ENCODE measurements at regions not wholly inside any gene's neighbourhood (a gene's known extent, or its start where the extent isn't known, plus 50 kb on each side); places are given as distances from the start of the nearest gene placed in this dataset.

- H3K4me3 ChIP-seq (ENCODE audit: low read depth, low read length): no peak overlapping the region
- no peak for DNase-seq (ENCODE audit: low read depth)
- TF ChIP-seq, protein P1, sequence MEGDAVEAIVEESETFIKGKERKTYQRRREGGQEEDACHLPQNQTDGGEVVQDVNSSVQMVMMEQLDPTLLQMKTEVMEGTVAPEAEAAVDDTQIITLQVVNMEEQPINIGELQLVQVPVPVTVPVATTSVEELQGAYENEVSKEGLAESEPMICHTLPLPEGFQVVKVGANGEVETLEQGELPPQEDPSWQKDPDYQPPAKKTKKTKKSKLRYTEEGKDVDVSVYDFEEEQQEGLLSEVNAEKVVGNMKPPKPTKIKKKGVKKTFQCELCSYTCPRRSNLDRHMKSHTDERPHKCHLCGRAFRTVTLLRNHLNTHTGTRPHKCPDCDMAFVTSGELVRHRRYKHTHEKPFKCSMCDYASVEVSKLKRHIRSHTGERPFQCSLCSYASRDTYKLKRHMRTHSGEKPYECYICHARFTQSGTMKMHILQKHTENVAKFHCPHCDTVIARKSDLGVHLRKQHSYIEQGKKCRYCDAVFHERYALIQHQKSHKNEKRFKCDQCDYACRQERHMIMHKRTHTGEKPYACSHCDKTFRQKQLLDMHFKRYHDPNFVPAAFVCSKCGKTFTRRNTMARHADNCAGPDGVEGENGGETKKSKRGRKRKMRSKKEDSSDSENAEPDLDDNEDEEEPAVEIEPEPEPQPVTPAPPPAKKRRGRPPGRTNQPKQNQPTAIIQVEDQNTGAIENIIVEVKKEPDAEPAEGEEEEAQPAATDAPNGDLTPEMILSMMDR (IDR thresholded peaks at IDR 0.05; ENCODE audit: control insufficient read depth, extremely low read depth, insufficient read depth): no peak
These were observed 308.9 kb downstream of the RWDD3 start for GRCh38 chr1:95542936-95543335.

GRCh38 chr1:95547005-95547404 is 313.0 kb downstream of the RWDD3 start:
- H3K4me3 ChIP-seq (ENCODE audit: low read depth, low read length): no peak overlapping the region
- no peak for DNase-seq (ENCODE audit: low read depth)
- TF ChIP-seq, protein P1 (IDR thresholded peaks at IDR 0.05; ENCODE audit: control insufficient read depth, extremely low read depth, insufficient read depth): no peak

DNA sequence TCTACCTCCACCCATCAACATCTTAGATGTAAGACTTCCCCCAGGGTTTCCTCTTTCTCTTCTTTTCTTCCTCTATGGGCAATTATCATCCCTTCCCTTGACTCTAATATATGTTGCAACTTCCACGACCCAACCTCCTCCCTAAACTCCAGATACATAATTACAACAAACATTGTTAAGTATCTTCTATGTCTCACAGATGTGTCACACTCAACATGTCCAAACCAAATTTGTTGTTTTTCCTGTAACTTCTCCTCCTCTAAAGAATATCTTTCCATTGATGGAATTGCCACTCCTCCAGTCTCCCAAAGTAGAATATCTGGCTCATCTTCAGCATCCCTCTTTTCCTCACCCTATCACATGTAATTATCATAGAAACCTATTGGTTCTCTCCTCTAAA is 314.2 kb downstream of the RWDD3 start:
- TF ChIP-seq, protein P1 (IDR thresholded peaks at IDR 0.05; ENCODE audit: control insufficient read depth, extremely low read depth, insufficient read depth): no peak
- DNase-seq (ENCODE audit: low read depth): no peak
- H3K4me3 ChIP-seq (ENCODE audit: low read depth, low read length): no peak overlapping the region

DNA sequence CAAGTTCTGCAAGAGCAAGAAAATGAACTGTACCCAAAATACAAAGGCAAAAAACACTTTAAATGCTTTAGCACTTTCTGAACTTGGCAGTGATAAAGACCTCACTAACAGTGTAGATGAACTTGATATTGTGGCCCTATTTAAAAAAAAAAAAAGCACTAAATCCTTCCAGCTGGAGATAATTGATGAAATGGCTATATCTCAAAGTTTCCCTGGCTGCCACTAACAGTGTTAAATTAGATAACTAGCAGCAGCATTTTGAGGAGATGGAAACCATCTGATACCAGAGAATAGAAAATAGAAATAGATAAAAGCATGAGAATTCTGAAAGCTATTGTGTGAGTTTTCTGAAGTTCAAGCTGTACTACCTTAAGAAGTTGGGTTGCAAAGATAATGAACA is 317.2 kb downstream of the RWDD3 start:
- TF ChIP-seq, protein P1 (IDR thresholded peaks at IDR 0.05; ENCODE audit: control insufficient read depth, extremely low read depth, insufficient read depth): no peak
- H3K4me3 ChIP-seq (ENCODE audit: low read depth, low read length): no peak overlapping the region
- DNase-seq (ENCODE audit: low read depth): no peak

DNA sequence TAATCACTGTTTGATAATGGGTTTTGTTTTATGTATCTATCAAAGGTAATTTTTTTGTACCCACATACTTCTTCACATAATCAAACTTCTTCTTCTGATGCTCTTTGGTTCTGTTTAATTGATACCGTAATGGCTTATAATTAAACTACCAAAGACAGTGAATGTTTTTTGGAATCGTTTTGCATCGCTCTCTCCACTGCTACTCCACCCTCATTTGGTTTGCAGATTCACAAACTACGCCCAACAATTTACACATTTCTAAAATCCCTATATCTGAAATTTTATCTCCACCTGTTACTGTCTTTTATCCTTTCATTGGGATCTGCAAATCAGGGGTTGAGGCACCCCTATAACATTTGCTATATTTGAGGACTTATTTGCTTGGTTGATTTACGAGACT is 319.6 kb downstream of the RWDD3 start:
- DNase-seq (ENCODE audit: low read depth): no peak
- no peak overlapping the region for H3K4me3 ChIP-seq (ENCODE audit: low read depth, low read length)
- TF ChIP-seq, protein P1 (IDR thresholded peaks at IDR 0.05; ENCODE audit: control insufficient read depth, extremely low read depth, insufficient read depth): no peak

GRCh38 chr1:95554408-95554807 is 320.4 kb downstream of the RWDD3 start:
- no peak overlapping the region for H3K4me3 ChIP-seq (ENCODE audit: low read depth, low read length)
- TF ChIP-seq, protein P1 (IDR thresholded peaks at IDR 0.05; ENCODE audit: control insufficient read depth, extremely low read depth, insufficient read depth): no peak
- no peak for DNase-seq (ENCODE audit: low read depth)

DNA sequence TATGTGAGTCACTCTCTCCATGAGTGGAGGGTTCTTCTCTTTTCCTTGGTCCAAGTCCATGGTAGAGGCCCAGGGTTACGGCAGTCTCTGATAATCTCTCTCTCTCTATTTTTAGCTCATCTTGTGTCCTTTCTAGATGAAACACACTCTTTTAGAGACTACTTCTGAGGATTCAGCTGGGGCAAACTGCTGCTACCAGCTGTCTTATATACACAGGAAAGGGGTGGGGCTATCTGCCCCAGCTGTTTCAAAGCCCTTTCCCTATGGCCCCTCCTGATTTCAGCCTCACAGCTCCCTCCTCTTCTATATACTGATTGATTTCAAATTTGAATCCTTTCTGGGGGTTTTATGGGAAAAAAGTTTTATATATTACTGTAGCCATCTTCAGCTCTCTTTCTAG is 324.8 kb downstream of the RWDD3 start:
- H3K4me3 ChIP-seq (ENCODE audit: low read depth, low read length): no peak overlapping the region
- TF ChIP-seq, protein P1 (IDR thresholded peaks at IDR 0.05; ENCODE audit: control insufficient read depth, extremely low read depth, insufficient read depth): no peak
- no peak for DNase-seq (ENCODE audit: low read depth)
